GM19324 (cell line): ENCODE measurements at regions not wholly inside any gene's neighbourhood (a gene's known extent, or its start where the extent isn't known, plus 50 kb on each side); places are given as distances from the start of the nearest gene placed in this dataset.

Experiments used
- ATAC-seq: cut with Tn5 transposase; IDR thresholded peaks from one replicate; pipeline ENCODE4 v1.9.1; 2021; ENCODE audit warnings: mild to moderate bottlenecking, moderate library complexity; ENCODE audit not compliant: unreplicated experiment, low FRiP score

GRCh38 chr10:91694170-91694794 lies 61.4 kb upstream of the PPP1R3C start:
- no peak for ATAC-seq

GRCh38 chr10:91691981-91692380 lies 59.1 kb upstream of the PPP1R3C start:
- no peak for ATAC-seq

- no peak for ATAC-seq
Observed at GRCh38 chr10:91690996-91691676, 58.3 kb upstream of the PPP1R3C start.

- ATAC-seq = no peak
Observed at GRCh38 chr10:91690412-91690811, 57.5 kb upstream of the PPP1R3C start.

GRCh38 chr10:91689731-91690168 lies 56.9 kb upstream of the PPP1R3C start:
- ATAC-seq = no peak

DNA sequence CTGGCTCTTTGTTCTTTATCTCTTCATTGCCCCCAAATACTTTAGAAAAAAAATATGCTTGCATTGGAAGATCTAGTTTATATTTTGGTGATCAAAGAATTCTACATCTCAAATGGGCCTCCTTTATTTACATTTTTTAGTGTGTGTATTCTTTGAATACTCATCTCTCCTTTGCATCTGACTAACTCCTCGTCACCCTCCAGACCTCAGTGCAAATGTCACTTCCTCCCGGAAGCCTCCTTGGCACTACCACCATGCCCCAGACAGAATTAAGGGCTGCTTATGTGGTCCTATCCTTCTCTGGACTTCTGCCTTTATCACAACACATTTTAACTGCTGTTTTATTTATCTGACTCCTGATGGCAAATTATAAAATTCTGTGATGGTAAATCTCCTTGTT lies 52.0 kb upstream of the PPP1R3C start:
- ATAC-seq = no peak

DNA sequence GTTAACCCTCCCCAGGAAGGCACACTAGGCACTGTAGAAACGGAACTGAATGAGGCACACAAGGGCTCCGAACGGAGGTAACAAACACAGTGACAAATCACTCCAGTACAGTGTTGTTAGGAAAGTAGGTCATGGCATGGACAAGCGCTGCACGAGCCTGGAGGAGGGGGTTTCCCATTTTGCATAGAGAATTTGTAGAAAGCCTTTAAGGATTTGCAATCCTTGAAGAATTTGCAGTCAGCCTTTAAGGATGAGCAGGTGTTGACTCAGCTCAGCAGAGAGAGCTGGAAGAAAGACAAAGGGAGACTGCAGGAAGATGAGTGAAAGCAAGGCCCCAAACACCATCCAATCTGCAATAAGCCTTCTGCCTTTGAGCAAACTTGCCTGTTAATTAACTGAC lies 51.1 kb upstream of the PPP1R3C start:
- ATAC-seq = no peak

GRCh38 chr10:91682912-91683311 lies 50.0 kb upstream of the PPP1R3C start:
- ATAC-seq = no peak
